NCI-H1048 (cell line): ENCODE measurements at regions not wholly inside any gene's neighbourhood (a gene's known extent, or its start where the extent isn't known, plus 50 kb on each side); places are given as distances from the start of the nearest gene placed in this dataset.

Source experiments
- DNase-seq: peaks from one replicate; lab custom pipeline; 2025; lab: John Stamatoyannopoulos, UW

GRCh38 chr4:182189103-182189878 is 53.9 kb upstream of the TENM3 start:
- no peak for DNase-seq

GRCh38 chr4:182190306-182190705 is 52.9 kb upstream of the TENM3 start:
- DNase-seq = no peak

DNA sequence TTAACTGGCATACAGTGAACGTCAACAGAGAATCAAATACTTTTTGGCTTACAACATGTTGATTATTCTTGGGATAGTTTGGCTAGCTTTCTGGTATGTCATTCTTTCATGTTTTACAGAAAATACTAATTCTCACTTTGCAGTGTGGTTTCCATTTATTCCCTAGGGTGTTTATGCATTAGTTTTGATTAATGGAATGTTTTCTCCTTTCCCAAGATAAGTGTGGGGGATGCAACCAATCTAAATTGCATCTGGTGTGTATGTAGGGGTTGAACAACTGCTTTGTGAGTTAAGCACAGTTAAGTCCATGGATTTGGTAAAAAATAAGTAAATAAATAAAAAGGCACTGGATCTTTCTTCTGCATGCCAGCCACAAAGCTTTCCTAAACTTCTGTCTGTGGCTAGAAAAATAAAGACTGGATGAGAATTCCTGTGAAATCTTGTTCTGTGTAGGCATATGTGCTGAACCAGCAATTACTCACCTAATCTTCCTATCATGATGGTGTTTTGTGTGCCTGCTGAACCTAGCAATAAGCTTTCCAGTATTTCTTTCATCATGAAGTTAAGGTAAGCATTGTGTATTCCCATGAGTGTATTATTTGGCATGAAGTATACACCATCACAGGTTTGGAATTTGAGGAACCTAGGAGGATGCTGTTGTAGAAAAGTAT is 50.6 kb upstream of the TENM3 start:
- DNase-seq = no peak

GRCh38 chr4:182193311-182193710 is 49.9 kb upstream of the TENM3 start:
- DNase-seq = no peak
